ENCODE measurements at regions not wholly inside any gene's neighbourhood (a gene's known extent, or its start where the extent isn't known, plus 50 kb on each side); places are given as distances from the start of the nearest gene placed in this dataset.
"Not testable (repeated sequence)": the region's sequence is repeated elsewhere in the genome, so short reads cannot be mapped to it uniquely, and the experiment has no call there.

DNA sequence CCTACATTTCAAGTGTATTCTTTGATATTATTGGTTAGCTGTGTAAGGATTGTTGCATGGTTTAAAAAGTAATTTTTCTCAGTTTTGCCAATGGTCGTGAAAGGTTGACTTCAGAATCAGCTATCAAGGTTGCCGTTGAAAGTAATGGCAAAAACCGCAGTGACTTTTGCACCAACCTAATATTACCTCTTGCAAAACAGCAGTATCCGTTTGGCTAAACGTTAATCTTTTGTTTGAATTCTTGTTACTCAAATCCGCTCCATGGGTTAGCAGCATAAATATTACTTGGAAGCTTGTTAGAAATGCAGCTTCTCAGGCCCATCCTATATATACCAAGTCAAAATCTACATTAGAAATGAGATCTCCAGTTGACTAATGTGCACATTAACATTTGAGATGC, 141.6 kb upstream of the PRSS12 start:
- TF ChIP-seq, protein P1, sequence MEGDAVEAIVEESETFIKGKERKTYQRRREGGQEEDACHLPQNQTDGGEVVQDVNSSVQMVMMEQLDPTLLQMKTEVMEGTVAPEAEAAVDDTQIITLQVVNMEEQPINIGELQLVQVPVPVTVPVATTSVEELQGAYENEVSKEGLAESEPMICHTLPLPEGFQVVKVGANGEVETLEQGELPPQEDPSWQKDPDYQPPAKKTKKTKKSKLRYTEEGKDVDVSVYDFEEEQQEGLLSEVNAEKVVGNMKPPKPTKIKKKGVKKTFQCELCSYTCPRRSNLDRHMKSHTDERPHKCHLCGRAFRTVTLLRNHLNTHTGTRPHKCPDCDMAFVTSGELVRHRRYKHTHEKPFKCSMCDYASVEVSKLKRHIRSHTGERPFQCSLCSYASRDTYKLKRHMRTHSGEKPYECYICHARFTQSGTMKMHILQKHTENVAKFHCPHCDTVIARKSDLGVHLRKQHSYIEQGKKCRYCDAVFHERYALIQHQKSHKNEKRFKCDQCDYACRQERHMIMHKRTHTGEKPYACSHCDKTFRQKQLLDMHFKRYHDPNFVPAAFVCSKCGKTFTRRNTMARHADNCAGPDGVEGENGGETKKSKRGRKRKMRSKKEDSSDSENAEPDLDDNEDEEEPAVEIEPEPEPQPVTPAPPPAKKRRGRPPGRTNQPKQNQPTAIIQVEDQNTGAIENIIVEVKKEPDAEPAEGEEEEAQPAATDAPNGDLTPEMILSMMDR (IDR thresholded peaks at IDR 0.05): not testable (repeated sequence)
- TF ChIP-seq POLR2A (IDR thresholded peaks at IDR 0.05): not testable (repeated sequence)

Data from Peyer's patch (tissue), 4 donors.